GM12892 (cell line): ENCODE measurements at regions not wholly inside any gene's neighbourhood (a gene's known extent, or its start where the extent isn't known, plus 50 kb on each side); places are given as distances from the start of the nearest gene placed in this dataset.

Experiments
- DNase-seq: peaks from one replicate; pipeline ENCODE4 v3.0.0; 2011; ENCODE audit not compliant: insufficient read length
- FAIRE-seq: peaks from 2 replicates; lab custom pipeline; 2011; peaks lifted over from hg19 to GRCh38; lab: Jason Lieb, UNC
- POLR2A ChIP-seq: IDR thresholded peaks from 2 replicates; pipeline ENCODE4 v1.6.1; 2011; ENCODE audit warnings: low read depth, low read length, control low read depth
- POLR2AphosphoS5 ChIP-seq: IDR thresholded peaks from 2 replicates; pipeline ENCODE4 v1.6.1; 2011; ENCODE audit warnings: low read depth, low read length, control low read depth
- TAF1 ChIP-seq: IDR thresholded peaks from 2 replicates; pipeline ENCODE4 v1.6.1; 2011; ENCODE audit warnings: low read depth, mild to moderate bottlenecking, control low read depth, low read length, borderline replicate concordance

DNA sequence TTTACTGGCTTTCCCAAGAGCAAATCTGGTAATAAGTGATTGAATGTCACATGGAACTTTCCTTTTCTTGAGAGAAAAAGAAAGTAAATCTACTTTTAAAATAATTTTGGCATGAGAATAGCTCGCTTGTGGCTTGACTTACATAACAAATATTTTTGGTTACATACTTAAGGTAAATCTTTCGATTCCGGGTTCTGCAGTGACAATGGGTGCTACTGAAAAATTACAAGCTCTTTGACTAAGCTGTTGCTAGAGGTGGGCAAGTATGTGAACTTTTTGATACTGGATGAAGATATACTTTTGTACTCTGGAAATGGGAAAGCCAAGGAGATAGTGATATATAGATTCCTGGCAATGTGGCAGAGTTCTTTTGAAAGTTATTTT is 51.9 kb upstream of the OTOL1 start:
- FAIRE-seq (no peak), DNase-seq (no peak)
- no peak for TF ChIP-seq TAF1

DNA sequence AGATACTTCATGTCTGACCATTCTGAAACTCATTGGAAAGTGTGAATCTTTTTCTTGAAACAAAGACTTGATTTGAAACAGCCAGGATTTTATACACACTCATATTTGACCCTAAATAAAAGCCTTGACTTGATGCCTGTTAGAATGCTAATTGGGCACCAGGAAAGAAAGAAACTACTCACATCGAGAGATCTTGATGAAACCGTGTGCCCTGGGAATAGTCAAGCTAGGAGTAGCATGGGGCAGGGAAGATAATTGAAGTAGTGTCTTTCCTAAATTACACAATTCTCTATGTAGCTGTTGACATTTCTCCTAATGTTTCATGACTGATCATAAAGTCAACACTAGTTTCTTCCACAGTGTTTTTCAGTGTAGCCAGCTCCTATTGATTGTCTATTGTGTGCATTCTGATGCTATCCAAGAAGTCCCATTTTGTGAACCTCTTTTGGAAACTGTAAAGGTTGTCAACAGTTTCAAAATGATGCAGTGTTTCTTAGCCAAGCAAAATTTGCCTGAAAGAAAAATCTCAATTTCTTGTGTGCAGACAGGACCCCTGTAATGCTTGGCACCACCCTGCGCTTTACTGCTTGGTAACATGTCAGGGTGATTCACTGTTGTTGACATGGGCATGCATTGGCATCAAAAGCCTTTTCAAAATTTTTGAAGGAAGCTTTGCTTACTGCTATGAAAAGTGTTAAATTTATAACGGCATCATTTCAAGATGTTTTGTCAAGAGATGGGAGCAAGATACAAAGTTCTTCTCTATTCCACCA is 52.5 kb upstream of the OTOL1 start:
- TF ChIP-seq TAF1: no peak
- TF ChIP-seq POLR2AphosphoS5: no peak
- no peak for TF ChIP-seq POLR2A
- DNase-seq (no peak), FAIRE-seq (no peak)

DNA sequence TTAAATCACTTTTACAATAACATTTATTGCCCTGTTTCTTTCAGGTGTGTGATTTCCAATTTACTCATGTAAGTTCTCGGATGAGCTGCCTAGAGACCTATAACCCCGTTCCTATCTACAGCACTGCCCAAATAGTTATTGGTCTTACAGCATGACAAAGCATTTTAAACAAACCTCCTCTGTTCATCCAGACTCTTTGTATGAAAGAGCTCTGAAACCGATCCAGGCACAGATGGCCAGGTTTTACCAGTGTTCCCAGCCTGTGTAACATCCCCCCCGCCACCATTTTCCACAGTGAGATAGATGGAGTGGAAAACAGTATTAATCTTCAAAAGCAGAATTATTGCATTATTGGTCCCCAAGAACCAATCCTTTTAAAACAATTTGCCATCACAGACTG is 59.0 kb upstream of the SPTSSB start:
- TF ChIP-seq TAF1: no peak
- no peak for TF ChIP-seq POLR2A
- no peak for TF ChIP-seq POLR2AphosphoS5
- FAIRE-seq (no peak), DNase-seq (no peak)

DNA sequence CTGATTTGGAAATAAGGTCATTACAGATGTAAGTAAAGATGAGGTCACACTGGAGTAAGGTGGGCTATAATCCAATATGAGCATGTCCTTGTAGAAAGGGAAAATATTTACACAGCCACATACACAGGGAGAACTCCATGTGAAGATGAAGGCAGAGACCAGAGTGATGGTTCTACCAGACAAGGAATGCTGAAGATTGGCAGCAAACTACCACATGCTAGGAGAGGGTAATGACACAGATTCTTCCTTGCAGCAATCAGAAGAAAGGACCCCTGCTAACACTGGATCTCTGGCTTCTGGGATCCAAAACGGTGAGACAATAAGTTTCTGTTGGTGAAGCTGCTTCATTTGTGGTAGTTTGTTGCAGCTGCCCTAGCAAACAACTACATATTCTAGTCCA is 56.0 kb upstream of the SPTSSB start:
- FAIRE-seq: no peak
- DNase-seq: no peak
- TF ChIP-seq POLR2AphosphoS5 (no peak), POLR2A (no peak), TAF1 (no peak)

DNA sequence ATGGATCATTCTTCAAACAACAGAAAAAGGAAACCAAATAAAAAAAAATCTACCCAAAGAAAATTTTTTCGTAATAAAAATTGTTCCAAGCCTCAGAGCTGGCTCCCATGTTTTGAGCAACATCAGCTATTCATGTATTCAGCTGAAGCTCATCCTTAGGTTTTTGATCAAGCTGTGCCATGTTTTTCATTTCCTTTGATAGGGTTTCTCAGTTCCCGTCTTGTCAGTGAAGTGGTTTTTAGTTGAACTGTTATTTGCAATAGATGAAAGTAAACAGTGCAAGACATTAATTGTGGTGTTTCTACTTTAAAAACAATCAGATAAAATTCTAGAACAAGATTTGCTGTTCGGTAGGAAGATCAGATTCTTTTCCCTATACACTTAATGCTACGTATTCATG is 55.4 kb upstream of the SPTSSB start:
- DNase-seq (no peak), FAIRE-seq (no peak)
- no peak for TF ChIP-seq POLR2A
- no peak for TF ChIP-seq TAF1
- no peak for TF ChIP-seq POLR2AphosphoS5

DNA sequence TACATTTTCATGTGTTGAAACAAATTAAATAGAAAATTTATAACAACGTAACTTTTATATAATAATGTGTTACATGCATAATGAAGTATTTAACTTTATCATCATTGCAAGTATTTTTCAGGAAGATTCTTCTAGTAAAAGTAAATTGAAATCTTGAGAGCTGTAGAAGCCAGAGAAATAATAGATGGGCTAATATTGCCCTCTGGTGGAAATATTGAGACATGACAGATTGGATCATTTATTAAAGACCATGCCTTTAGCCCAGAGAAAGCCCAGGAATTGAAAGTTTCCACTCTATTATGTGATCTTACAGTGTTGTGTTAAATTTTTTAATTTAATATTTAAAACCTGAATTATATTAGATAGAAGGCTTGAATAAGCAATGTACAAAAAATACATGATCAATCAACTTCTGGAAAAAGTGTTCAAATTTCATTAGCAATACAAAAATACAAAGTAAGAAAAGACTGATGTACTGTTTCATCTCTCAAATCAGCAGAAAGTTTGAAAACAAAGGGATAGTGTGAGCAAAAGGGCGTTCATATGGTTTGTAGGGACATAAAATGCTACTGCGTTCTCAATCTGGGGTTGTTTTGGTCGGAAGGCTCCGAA is 52.7 kb upstream of the SPTSSB start:
- no peak for TF ChIP-seq POLR2A
- TF ChIP-seq POLR2AphosphoS5: no peak
- TF ChIP-seq TAF1: no peak
- peak; percentile 11 for DNase-seq
- FAIRE-seq: no peak

DNA sequence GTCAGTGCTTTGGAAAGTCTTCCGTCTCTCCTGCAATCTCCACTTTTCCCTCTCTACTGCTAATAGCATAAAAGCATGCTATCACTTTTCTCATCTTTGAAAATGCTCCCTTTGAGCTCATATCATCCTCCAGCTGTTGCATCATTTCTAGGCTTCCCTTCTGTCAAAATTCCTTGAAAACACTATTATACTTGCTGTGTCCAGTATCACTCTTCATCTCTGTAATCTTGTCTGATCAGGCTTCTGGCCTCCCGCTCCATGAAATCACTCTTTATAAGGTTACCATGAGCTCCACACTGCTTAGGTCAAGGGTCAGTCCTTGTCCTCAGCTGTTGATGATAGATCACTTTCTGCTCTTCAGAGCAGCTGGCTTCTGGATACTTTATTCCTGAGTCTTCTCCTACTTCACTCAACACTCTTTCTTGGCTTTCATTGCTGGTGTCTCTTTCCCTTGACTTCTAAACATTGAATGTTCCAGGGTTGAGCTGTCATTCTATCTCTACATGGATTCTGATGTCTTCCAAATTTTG is 50.9 kb upstream of the SPTSSB start:
- no peak for FAIRE-seq
- TF ChIP-seq POLR2A (no peak), TAF1 (no peak), POLR2AphosphoS5 (no peak)
- no peak for DNase-seq
